H1 (cell line): ENCODE measurements at regions not wholly inside any gene's neighbourhood (a gene's known extent, or its start where the extent isn't known, plus 50 kb on each side); places are given as distances from the start of the nearest gene placed in this dataset.

Experiments
- CTCF ChIA-PET: fragments of 300-600 bp; sonication (Branson Sonifier 250); formaldehyde crosslinking; loops from one replicate; lab custom pipeline; 2021; ENCODE audit not compliant: partially characterized antibody; lab: Charles Lee
- POLR2A ChIA-PET: fragments of 300-600 bp; sonication (Branson Sonifier 250); formaldehyde crosslinking; loops from one replicate; lab custom pipeline; 2021; ENCODE audit warnings: inconsistent platforms; ENCODE audit not compliant: partially characterized antibody; lab: Charles Lee
- DNase-seq, 2 experiments: peaks; one replicate each; pipeline versions ENCODE4 v3.0.0 to v3.0.0-alpha.2; 2010 to 2022; ENCODE audit warnings: low spot score in 2 of 2, low read depth in 1 of 2, mixed read lengths in 1 of 2
- FAIRE-seq: peaks from 2 replicates; lab custom pipeline; 2011; peaks lifted over from hg19 to GRCh38; lab: Jason Lieb, UNC
- H2AFZ ChIP-seq: 2 replicates; pipeline ENCODE4 v1.8.1; 2012; ENCODE audit warnings: low read length, inconsistent platforms
- H2AK5ac ChIP-seq: 2 replicates; pipeline ENCODE4 v1.6.1; 2013; ENCODE audit warnings: low read depth, low read length
- H2BK120ac ChIP-seq: replicated peaks from 2 replicates; pipeline ENCODE3; 2013; ENCODE audit warnings: low read depth, low read length, inconsistent platforms
- H2BK12ac ChIP-seq: 2 replicates; pipeline ENCODE4 v1.6.1; 2013; ENCODE audit warnings: low read depth, low read length
- H2BK15ac ChIP-seq: 2 replicates; pipeline ENCODE4 v1.6.1; 2013; ENCODE audit warnings: low read length
- H2BK20ac ChIP-seq: 2 replicates; pipeline ENCODE4 v1.6.1; 2013; ENCODE audit warnings: low read length
- H2BK5ac ChIP-seq: 2 replicates; pipeline ENCODE4 v1.6.1; 2013; ENCODE audit warnings: low read depth, low read length
- H3K14ac ChIP-seq: 2 replicates; pipeline ENCODE4 v1.6.1; 2013; ENCODE audit warnings: inconsistent platforms; ENCODE audit not compliant: insufficient read length
- H3K18ac ChIP-seq: 2 replicates; pipeline ENCODE4 v1.6.1; 2013; ENCODE audit warnings: low read length; ENCODE audit errors: extremely low read depth
- H3K23ac ChIP-seq: 2 replicates; pipeline ENCODE4 v1.6.1; 2013; ENCODE audit warnings: inconsistent platforms; ENCODE audit not compliant: insufficient read length
- H3K23me2 ChIP-seq: 2 replicates; pipeline ENCODE4 v1.6.1; 2013; ENCODE audit warnings: low read depth, low read length
- H3K27ac ChIP-seq: 2 replicates; pipeline ENCODE4 v1.6.1; 2011; ENCODE audit warnings: low read depth, low read length, inconsistent platforms
- H3K27me3 ChIP-seq, 4 experiments: replicated peaks in 1 of 4; 1 replicate in 1 of 4; 2 replicates in 3 of 4; pipeline versions ENCODE4 v1.6.1 to v1.8.1; 2011 to 2013; ENCODE audit warnings: low read length in 3 of 4, mild to moderate bottlenecking in 3 of 4, inconsistent platforms in 2 of 4, mixed read lengths in 2 of 4, moderate library complexity in 1 of 4; ENCODE audit not compliant: control insufficient read depth in 3 of 4, insufficient read depth in 3 of 4; ENCODE audit errors: extremely low read depth in 1 of 4
- H3K36me3 ChIP-seq, 4 experiments: 2 replicates each; pipeline versions ENCODE4 v1.6.1 to v1.8.1; 2011 to 2013; ENCODE audit warnings: mild to moderate bottlenecking in 4 of 4, low read length in 3 of 4, moderate library complexity in 2 of 4, control low read depth in 1 of 4, inconsistent platforms in 1 of 4; ENCODE audit not compliant: insufficient read depth in 4 of 4, control insufficient read depth in 2 of 4
- H3K4ac ChIP-seq: replicated peaks from 2 replicates; pipeline ENCODE3; 2013; ENCODE audit warnings: low read length, low read depth, mixed read lengths, inconsistent platforms; ENCODE audit not compliant: insufficient read length
- H3K4me1 ChIP-seq, 4 experiments: replicated peaks in 1 of 4; 1 replicate in 1 of 4; 2 replicates in 3 of 4; pipeline versions ENCODE4 v1.6.1 to v1.8.1; 2011 to 2013; ENCODE audit warnings: low read length in 3 of 4, inconsistent platforms in 2 of 4, mixed read lengths in 1 of 4; ENCODE audit not compliant: insufficient read depth in 4 of 4, control insufficient read depth in 3 of 4
- H3K4me2 ChIP-seq, 2 experiments: 2 replicates each; pipeline versions ENCODE4 v1.6.1 to v1.8.1; 2011 to 2013; ENCODE audit warnings: low read depth in 2 of 2, low read length in 2 of 2, control low read depth in 1 of 2, inconsistent platforms in 1 of 2, mild to moderate bottlenecking in 1 of 2; ENCODE audit not compliant: insufficient read depth in 1 of 2
- H3K4me3 ChIP-seq, 4 experiments: fragments of 200-600, 300-600 bp in 1 of 4; sonication (generic), shearing (Covaris generic), sonication (Bioruptor Twin) in 1 of 4; 2 replicates each; pipeline versions ENCODE4 v1.5.1 to v1.8.1; 2011 to 2016; ENCODE audit warnings: low read length in 4 of 4, low read depth in 3 of 4, control low read depth in 2 of 4, inconsistent platforms in 2 of 4, mild to moderate bottlenecking in 2 of 4, mixed read lengths in 1 of 4, moderate library complexity in 1 of 4; ENCODE audit not compliant: insufficient read depth in 2 of 4; ENCODE audit errors: extremely low read depth in 1 of 4
- H3K56ac ChIP-seq: replicated peaks from 2 replicates; pipeline ENCODE3; 2013; ENCODE audit warnings: low read depth, mild to moderate bottlenecking, mixed read lengths, low read length, inconsistent platforms; ENCODE audit not compliant: insufficient read length
- H3K79me1 ChIP-seq: 2 replicates; pipeline ENCODE4 v1.6.1; 2013; ENCODE audit warnings: low read depth, low read length, control low read depth
- H3K79me2 ChIP-seq, 2 experiments: 2 replicates each; pipeline versions ENCODE4 v1.6.1 to v1.8.1; 2012 to 2013; ENCODE audit warnings: low read length in 2 of 2, mild to moderate bottlenecking in 2 of 2, inconsistent platforms in 1 of 2; ENCODE audit not compliant: insufficient read depth in 2 of 2, control insufficient read depth in 1 of 2
- H3K9ac ChIP-seq, 4 experiments: replicated peaks in 1 of 4; 1 replicate in 1 of 4; 2 replicates in 3 of 4; pipeline versions ENCODE4 v1.6.1 to v1.8.1; 2011 to 2013; ENCODE audit warnings: low read depth in 3 of 4, low read length in 3 of 4, control low read depth in 2 of 4, mild to moderate bottlenecking in 2 of 4, moderate library complexity in 2 of 4, inconsistent platforms in 1 of 4; ENCODE audit errors: extremely low read depth in 1 of 4
- H3K9me3 ChIP-seq, 2 experiments: 2 replicates each; pipeline versions ENCODE4 v1.6.1 to v1.8.1; 2012 to 2013; ENCODE audit warnings: mild to moderate bottlenecking in 2 of 2, moderate library complexity in 2 of 2, control low read depth in 1 of 2, inconsistent platforms in 1 of 2, low read depth in 1 of 2, low read length in 1 of 2, mixed read lengths in 1 of 2; ENCODE audit not compliant: insufficient read depth in 2 of 2
- H4K20me1 ChIP-seq, 2 experiments: replicated peaks in 1 of 2; 2 replicates each; pipeline versions ENCODE3 to v1.8.1; 2011 to 2013; ENCODE audit warnings: inconsistent platforms in 2 of 2, low read length in 2 of 2, mild to moderate bottlenecking in 1 of 2; ENCODE audit not compliant: insufficient read depth in 2 of 2, control insufficient read depth in 1 of 2
- H4K5ac ChIP-seq: 2 replicates; pipeline ENCODE4 v1.6.1; 2013; ENCODE audit warnings: low read length, low read depth, mixed read lengths, inconsistent platforms; ENCODE audit not compliant: insufficient read length
- H4K8ac ChIP-seq: 2 replicates; pipeline ENCODE4 v1.8.0; 2013; ENCODE audit warnings: mild to moderate bottlenecking, moderate library complexity, low read length, inconsistent platforms; ENCODE audit not compliant: insufficient read depth; ENCODE audit errors: extremely low read depth
- H4K91ac ChIP-seq: replicated peaks from 2 replicates; pipeline ENCODE3; 2013; ENCODE audit warnings: low read length, mixed read lengths, inconsistent platforms; ENCODE audit not compliant: insufficient read length
- ATF3 ChIP-seq: IDR thresholded peaks from 2 replicates; pipeline ENCODE4 v1.6.1; 2011; ENCODE audit warnings: low read depth, mild to moderate bottlenecking, low read length; ENCODE audit not compliant: insufficient read depth
- CHD1 ChIP-seq: IDR thresholded peaks from 2 replicates; pipeline ENCODE4 v1.6.1; 2012; ENCODE audit warnings: low read depth, low read length, improper control_type of control experiment
- CHD2 ChIP-seq: IDR thresholded peaks from 2 replicates; pipeline ENCODE4 v1.6.1; 2012; ENCODE audit warnings: low read length, improper control_type of control experiment
- CTBP2 ChIP-seq: IDR thresholded peaks from 2 replicates; pipeline ENCODE4 v1.7.0; 2011; ENCODE audit warnings: borderline replicate concordance, mild to moderate bottlenecking, moderate library complexity, mixed read lengths, low read length; ENCODE audit not compliant: insufficient read depth, insufficient read length
- NANOG ChIP-seq: IDR thresholded peaks from 2 replicates; pipeline ENCODE4 v1.6.1; 2011; ENCODE audit warnings: low read length, low read depth, mild to moderate bottlenecking, inconsistent platforms; ENCODE audit not compliant: insufficient read depth, poor library complexity, severe bottlenecking
- RNF2 ChIP-seq: fragments of 200-900, 300-1000 bp; sonication (generic); IDR thresholded peaks from 2 replicates; pipeline ENCODE4 v1.7.1; 2016; ENCODE audit warnings: borderline replicate concordance, low read depth, mild to moderate bottlenecking, antibody characterized with exemption, low read length; ENCODE audit not compliant: poor library complexity, severe bottlenecking; ENCODE audit errors: missing control alignments
- SP1 ChIP-seq: IDR thresholded peaks from 2 replicates; pipeline ENCODE4 v1.6.1; 2011; ENCODE audit warnings: low read depth, low read length
- SP2 ChIP-seq: IDR thresholded peaks from 2 replicates; pipeline ENCODE4 v1.6.1; 2012; ENCODE audit warnings: mild to moderate bottlenecking, low read length, inconsistent platforms
- TCF12 ChIP-seq: IDR thresholded peaks from 2 replicates; pipeline ENCODE4 v1.6.1; 2011; ENCODE audit warnings: low read depth, mild to moderate bottlenecking, low read length
- YY1 ChIP-seq: IDR thresholded peaks from 2 replicates; pipeline ENCODE4 v1.6.1; 2011; ENCODE audit warnings: low read depth, mild to moderate bottlenecking, low read length
- WGBS, 2 experiments: shearing (Covaris generic) in 1 of 2; methylation state at CpG; one replicate each; pipeline versions ENCODE4 v1.1.6 to v1.1.7; 2013 to 2015; ENCODE audit warnings: low lambda C conversion rate in 2 of 2, mixed read lengths in 2 of 2, inconsistent platforms in 1 of 2, low coverage in 1 of 2, missing lambda C conversion rate in 1 of 2; ENCODE audit not compliant: insufficient replicate concordance in 2 of 2, insufficient coverage in 1 of 2, insufficient read length in 1 of 2; ENCODE audit errors: extremely low coverage in 1 of 2, missing lambda C conversion rate in 1 of 2; 5-methylcytosine and 5-hydroxymethylcytosine counted together

GRCh38 chr15:92541291-92542200 is 114.0 kb downstream of the FAM174B start:
- Histone ChIP-seq H2BK20ac (no peak overlapping the region), H3K27ac (no peak overlapping the region), H4K20me1 (no peaks in the 10 kb centered on the region), H3K23ac (no peak overlapping the region), H2AK5ac (no peak overlapping the region), H3K4me1 (no peaks in the 10 kb centered on the region), H3K79me1 (no peaks in the 10 kb centered on the region), H3K9me3 (peaks cover 6 to 7% of the 10 kb centered on the region in 2 experiments; a peak in 3 of 4 replicates), H4K8ac (no peak overlapping the region), H3K18ac (no peak overlapping the region), H3K9ac (no peak overlapping the region), H2BK12ac (no peak overlapping the region), H4K5ac (no peak overlapping the region), H3K36me3 (no peaks in the 10 kb centered on the region), H3K14ac (no peak overlapping the region), H3K4me2 (no peak overlapping the region), H2BK120ac (no peak overlapping the region), H2AFZ (no peak overlapping the region), H3K4me3 (no peak overlapping the region), H2BK15ac (no peak overlapping the region), H3K23me2 (no peaks in the 10 kb centered on the region), H3K4ac (no peak overlapping the region), H4K91ac (no peak overlapping the region), H3K56ac (no peak overlapping the region), H3K27me3 (no peaks in the 10 kb centered on the region), H3K79me2 (no peaks in the 10 kb centered on the region), H2BK5ac (no peak overlapping the region)
- FAIRE-seq (no peak), DNase-seq (peak in 1 of 2 experiments; percentile 6)
- 94% methylated on average over 7 of the region's 7 CpGs; no CpG with 5 or more reads in 1 of the 2 experiments for WGBS, 2 experiments
- TF ChIP-seq ATF3: no peak
- no peak for TF ChIP-seq YY1
- TF ChIP-seq SP2: no peak
- no peak for TF ChIP-seq CHD2
- TF ChIP-seq NANOG: no peak
- TF ChIP-seq TCF12: no peak
- no peak for TF ChIP-seq SP1
- no peak for TF ChIP-seq CTBP2
- TF ChIP-seq CHD1: no peak
- TF ChIP-seq RNF2: no peak
- POLR2A ChIA-PET: no interaction called here
- CTCF ChIA-PET: interaction anchor here (0.6 to 1.2 kb wide), 4 partner anchors 8 to 139 kb away, joined by 3 to 4 read pairs (median 4); no protein-coding TSS in a partner anchor
